Natural killer cell (primary cell): ENCODE measurements at regions not wholly inside any gene's neighbourhood (a gene's known extent, or its start where the extent isn't known, plus 50 kb on each side); places are given as distances from the start of the nearest gene placed in this dataset.

ENCODE experiments used
- ATAC-seq, 3 donors: fragments of 150-1000 bp in 2 of 3; fragments of 200-7000 bp in 1 of 3; cut with Tn5 transposase; 1 replicate in 1 of 3; 2 replicates in 2 of 3; pipeline ENCODE4 v1.10.0; 2021; ENCODE audit warnings: mild to moderate bottlenecking in 2 of 3, moderate library complexity in 2 of 3
- DNase-seq, 2 donors: peaks; one replicate each; pipeline versions ENCODE4 v3.0.0 to v3.0.0-alpha.2; 2013 to 2021; ENCODE audit warnings: mixed read lengths in 1 of 2
- H3K27ac ChIP-seq: one replicate; pipeline ENCODE4 v1.5.1; 2013; ENCODE audit warnings: mild to moderate bottlenecking, low read length
- H3K27me3 ChIP-seq: one replicate; pipeline ENCODE4 v1.6.1; 2013; ENCODE audit warnings: low read length; ENCODE audit not compliant: control insufficient read depth, insufficient read depth
- H3K36me3 ChIP-seq: one replicate; pipeline ENCODE4 v1.6.1; 2013; ENCODE audit warnings: low read length; ENCODE audit not compliant: control insufficient read depth, insufficient read depth
- H3K4me1 ChIP-seq: one replicate; pipeline ENCODE4 v1.6.1; 2013; ENCODE audit warnings: low read length; ENCODE audit not compliant: control insufficient read depth, insufficient read depth
- H3K4me3 ChIP-seq: one replicate; pipeline ENCODE4 v1.5.1; 2013; ENCODE audit warnings: low read length
- H3K9me3 ChIP-seq: one replicate; pipeline ENCODE4 v1.6.1; 2013; ENCODE audit warnings: low read length; ENCODE audit not compliant: control insufficient read depth, insufficient read depth
- H3K27ac Mint-ChIP-seq, 2 donors: one replicate each; pipeline ENCODE4 v1.8.0; 2022; ENCODE audit warnings: mild to moderate bottlenecking in 2 of 2, mixed read lengths in 2 of 2, moderate library complexity in 1 of 2
- H3K27me3 Mint-ChIP-seq, 2 donors: one replicate each; pipeline ENCODE4 v1.8.0; 2022; ENCODE audit warnings: low read depth in 2 of 2, mixed read lengths in 2 of 2
- H3K36me3 Mint-ChIP-seq: one replicate; pipeline ENCODE4 v1.8.0; 2022; ENCODE audit warnings: mixed read lengths
- H3K4me1 Mint-ChIP-seq, 2 donors: one replicate each; pipeline ENCODE4 v1.8.0; 2022; ENCODE audit warnings: mixed read lengths in 2 of 2
- H3K4me3 Mint-ChIP-seq: one replicate; pipeline ENCODE4 v1.8.0; 2022; ENCODE audit warnings: mild to moderate bottlenecking, moderate library complexity, mixed read lengths
- H3K9me3 Mint-ChIP-seq, 2 donors: one replicate each; pipeline ENCODE4 v1.8.0; 2022; ENCODE audit warnings: mixed read lengths in 2 of 2
- WGBS: methylation state at CpG from one replicate; pipeline ENCODE4 v1.1.7; 2013; ENCODE audit warnings: missing lambda C conversion rate; ENCODE audit not compliant: insufficient coverage; 5-methylcytosine and 5-hydroxymethylcytosine counted together
- intact Hi-C: fragments of 100-400 bp; cut with micrococcal nuclease; formaldehyde crosslinking; loops from one replicate; pipeline ENCODE4 v1.14.2; 2022
- TF ChIP-seq, protein P1 (sequence below): fragments of 200-600 bp; IDR thresholded peaks from one replicate; pipeline ENCODE4 v1.8.0; 2022; ENCODE audit warnings: antibody characterized with exemption

DNA sequence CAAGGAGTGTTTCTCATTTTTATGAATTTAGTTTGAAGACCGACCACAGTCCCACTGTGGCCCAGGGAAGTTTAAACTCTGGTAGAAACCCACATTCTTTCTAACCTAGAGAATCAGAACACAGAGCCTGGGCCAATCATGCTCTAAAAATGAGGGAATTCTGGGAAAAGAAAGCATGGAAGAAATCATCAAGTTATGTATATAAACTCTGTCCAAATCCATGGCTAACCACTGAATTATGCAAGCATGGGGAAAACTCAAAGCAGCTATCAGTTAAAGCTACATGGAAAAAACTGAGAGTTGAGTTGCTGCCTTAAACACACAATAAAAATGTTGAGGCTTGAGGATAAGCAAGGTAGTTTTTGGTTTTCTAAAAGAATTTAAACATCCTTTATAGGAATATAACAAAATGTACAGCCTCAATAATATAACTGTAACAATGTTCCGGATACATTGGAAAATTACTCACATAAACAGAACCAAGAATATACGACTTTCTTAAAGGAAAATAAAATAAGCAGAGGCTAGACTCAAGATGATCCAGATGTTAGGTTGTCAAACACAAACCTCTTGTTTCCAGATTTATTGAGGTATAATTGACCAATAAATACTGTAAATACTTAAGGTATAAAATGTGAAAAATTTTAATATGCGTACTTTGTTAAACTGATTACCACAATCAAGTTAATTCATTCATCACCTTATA is 311.2 kb upstream of the GNAI1 start:
- no peaks in the 10 kb centered on the region for H3K27me3 ChIP-seq
- no peaks in the 10 kb centered on the region for H3K4me1 ChIP-seq
- H3K36me3 Mint-ChIP-seq: peaks cover 5% of the 10 kb centered on the region
- no peaks in the 10 kb centered on the region for H3K27me3 Mint-ChIP-seq
- ATAC-seq (no peak), DNase-seq (no peak)
- H3K9me3 Mint-ChIP-seq: peaks cover 5 to 9% of the 10 kb centered on the region in 2 donors
- TF ChIP-seq, protein P1, sequence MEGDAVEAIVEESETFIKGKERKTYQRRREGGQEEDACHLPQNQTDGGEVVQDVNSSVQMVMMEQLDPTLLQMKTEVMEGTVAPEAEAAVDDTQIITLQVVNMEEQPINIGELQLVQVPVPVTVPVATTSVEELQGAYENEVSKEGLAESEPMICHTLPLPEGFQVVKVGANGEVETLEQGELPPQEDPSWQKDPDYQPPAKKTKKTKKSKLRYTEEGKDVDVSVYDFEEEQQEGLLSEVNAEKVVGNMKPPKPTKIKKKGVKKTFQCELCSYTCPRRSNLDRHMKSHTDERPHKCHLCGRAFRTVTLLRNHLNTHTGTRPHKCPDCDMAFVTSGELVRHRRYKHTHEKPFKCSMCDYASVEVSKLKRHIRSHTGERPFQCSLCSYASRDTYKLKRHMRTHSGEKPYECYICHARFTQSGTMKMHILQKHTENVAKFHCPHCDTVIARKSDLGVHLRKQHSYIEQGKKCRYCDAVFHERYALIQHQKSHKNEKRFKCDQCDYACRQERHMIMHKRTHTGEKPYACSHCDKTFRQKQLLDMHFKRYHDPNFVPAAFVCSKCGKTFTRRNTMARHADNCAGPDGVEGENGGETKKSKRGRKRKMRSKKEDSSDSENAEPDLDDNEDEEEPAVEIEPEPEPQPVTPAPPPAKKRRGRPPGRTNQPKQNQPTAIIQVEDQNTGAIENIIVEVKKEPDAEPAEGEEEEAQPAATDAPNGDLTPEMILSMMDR: no peak
- no peak overlapping the region for H3K27ac Mint-ChIP-seq
- no peak overlapping the region for H3K4me3 Mint-ChIP-seq
- intact Hi-C loops: no loop called here
- no peaks in the 10 kb centered on the region for H3K9me3 ChIP-seq
- no peaks in the 10 kb centered on the region for H3K4me1 Mint-ChIP-seq
- no CpG with 5 or more reads among the region's 4 CpGs for WGBS
- no peak overlapping the region for H3K4me3 ChIP-seq
- H3K36me3 ChIP-seq: no peaks in the 10 kb centered on the region
- no peak overlapping the region for H3K27ac ChIP-seq

DNA sequence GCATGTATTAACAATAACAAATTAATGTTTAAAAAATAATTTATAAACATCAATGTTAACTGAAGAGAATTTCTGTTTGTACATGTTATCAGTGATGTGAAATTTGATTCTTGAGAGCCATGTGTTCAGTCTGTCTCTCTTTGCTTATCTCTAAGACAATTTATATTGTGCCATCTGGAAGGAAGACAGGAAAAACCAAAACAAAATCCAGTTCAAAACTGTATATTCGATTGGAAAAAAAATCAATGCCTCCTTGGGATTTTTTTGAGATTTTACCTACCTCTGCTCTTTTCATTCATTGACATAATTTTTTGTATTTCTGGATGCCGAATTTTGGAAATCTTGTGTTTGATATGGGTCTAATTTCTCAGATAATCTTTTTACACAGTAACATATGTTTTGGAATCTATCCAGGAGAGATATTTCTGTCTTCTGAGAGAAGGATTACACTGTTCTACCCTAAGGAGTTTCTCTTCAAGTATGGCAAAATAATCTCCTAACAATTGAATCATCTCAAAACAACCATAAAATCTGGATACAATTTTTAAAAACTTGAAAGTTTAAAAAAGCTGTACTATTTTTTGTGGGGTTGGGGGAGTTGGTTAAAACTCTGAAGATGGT is 311.9 kb upstream of the GNAI1 start:
- DNase-seq: no peak
- Histone ChIP-seq H3K27me3 (no peaks in the 10 kb centered on the region), H3K4me3 (no peak overlapping the region), H3K4me1 (no peaks in the 10 kb centered on the region), H3K27ac (no peak overlapping the region), H3K36me3 (no peaks in the 10 kb centered on the region), H3K9me3 (no peaks in the 10 kb centered on the region)
- Mint-ChIP-seq H3K9me3 (peaks cover 6 to 9% of the 10 kb centered on the region in 2 donors), H3K27me3 (no peaks in the 10 kb centered on the region), H3K4me1 (no peaks in the 10 kb centered on the region), H3K27ac (no peak overlapping the region), H3K4me3 (no peak overlapping the region), H3K36me3 (peaks cover 5% of the 10 kb centered on the region)
- ATAC-seq: no peak
- intact Hi-C loops: no loop called here
- TF ChIP-seq, protein P1: no peak
- 40% methylated on average over 1 of the region's 2 CpGs for WGBS

DNA sequence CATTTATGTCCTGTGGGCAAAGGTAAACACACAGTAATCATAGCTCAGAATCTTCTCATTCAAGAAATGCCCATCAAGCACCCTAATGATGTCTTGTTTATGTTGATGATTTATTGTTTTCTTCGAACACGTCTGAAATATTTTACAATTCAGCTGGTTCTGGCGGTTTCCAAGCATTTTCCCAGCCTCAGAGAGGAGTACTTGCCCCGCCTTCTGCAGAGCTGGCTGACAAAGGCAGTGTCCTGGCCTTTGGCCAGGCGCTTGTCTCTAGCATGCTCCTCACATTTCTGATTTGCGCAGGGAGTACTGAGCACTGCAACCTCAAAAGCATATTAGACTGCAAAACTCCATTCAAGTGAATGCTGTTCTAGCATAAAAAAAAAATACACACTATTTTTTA is 314.2 kb upstream of the GNAI1 start:
- no peaks in the 10 kb centered on the region for H3K9me3 ChIP-seq
- no peaks in the 10 kb centered on the region for H3K4me1 Mint-ChIP-seq
- TF ChIP-seq, protein P1: no peak
- no peaks in the 10 kb centered on the region for H3K27me3 ChIP-seq
- H3K4me3 ChIP-seq: no peak overlapping the region
- intact Hi-C loops: no loop called here
- DNase-seq (no peak), ATAC-seq (no peak)
- H3K4me3 Mint-ChIP-seq: no peak overlapping the region
- no peak overlapping the region for H3K27ac ChIP-seq
- H3K27ac Mint-ChIP-seq: no peak overlapping the region
- peaks cover 9 to 12% of the 10 kb centered on the region in 2 donors for H3K9me3 Mint-ChIP-seq
- no peaks in the 10 kb centered on the region for H3K36me3 Mint-ChIP-seq
- H3K4me1 ChIP-seq: no peaks in the 10 kb centered on the region
- WGBS: 86% methylated on average over 6 of the region's 6 CpGs
- H3K27me3 Mint-ChIP-seq: no peaks in the 10 kb centered on the region
- H3K36me3 ChIP-seq: no peaks in the 10 kb centered on the region
